ENCODE measurements at regions not wholly inside any gene's neighbourhood (a gene's known extent, or its start where the extent isn't known, plus 50 kb on each side); places are given as distances from the start of the nearest gene placed in this dataset.

DNA sequence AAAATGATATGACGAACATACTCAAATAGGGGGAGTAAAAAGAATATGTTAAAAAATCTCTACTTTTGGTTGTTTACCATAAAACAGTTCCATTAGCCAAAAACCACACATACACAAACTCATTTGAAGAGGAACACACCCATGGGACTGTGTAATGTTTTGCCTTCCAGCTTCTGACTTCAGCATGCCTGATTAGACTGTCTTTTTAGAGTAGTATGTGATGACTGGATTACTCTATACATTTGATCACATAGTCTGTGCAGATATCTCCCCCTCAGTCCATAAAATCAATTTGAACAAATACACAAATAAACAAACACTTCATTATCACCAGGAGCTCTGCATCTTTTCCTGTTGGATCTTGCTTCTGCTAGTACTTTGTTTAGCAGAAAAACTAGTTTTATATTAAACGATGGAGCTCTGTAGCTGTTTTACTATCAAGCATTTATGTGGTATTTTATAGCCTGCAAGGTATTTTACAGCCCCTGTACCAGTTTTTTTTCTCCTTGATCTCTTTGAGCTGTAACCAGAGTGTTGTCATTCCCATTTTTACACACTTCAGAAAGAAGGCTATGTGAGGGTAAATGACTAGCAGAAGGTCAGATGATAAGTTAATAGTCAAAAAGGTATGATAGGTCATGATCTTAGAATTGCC lies 866.5 kb upstream of the MAP3K7 start:
- no peak overlapping the region for H3K14ac ChIP-seq (ENCODE audit: insufficient read length)
- POLR2A ChIA-PET (ENCODE audit: partially characterized antibody): no interaction called here
- CTCF ChIA-PET (ENCODE audit: partially characterized antibody): interaction anchor here (0.5 kb wide), 1 partner anchor 321 kb away, joined by 4 read pairs; no protein-coding TSS in a partner anchor
- no peak overlapping the region for H2BK12ac ChIP-seq (ENCODE audit: low read depth, low read length)
- H3K4ac ChIP-seq (replicated peaks; ENCODE audit: insufficient read length, low read depth, low read length): no peak overlapping the region
- H2BK5ac ChIP-seq (ENCODE audit: low read depth, low read length): no peak overlapping the region
- no peak overlapping the region for H4K5ac ChIP-seq (ENCODE audit: insufficient read length, low read depth, low read length)
- H3K23ac ChIP-seq (ENCODE audit: insufficient read length): no peak overlapping the region
- no peak overlapping the region for H2BK120ac ChIP-seq (replicated peaks; ENCODE audit: low read depth, low read length)
- H3K23me2 ChIP-seq (ENCODE audit: low read depth, low read length): no peaks in the 10 kb centered on the region
- DNase-seq (ENCODE audit: low read depth in 1 of 2, low spot score in 2 of 2): no peak
- H2BK20ac ChIP-seq (ENCODE audit: low read length): no peak overlapping the region
- no peak overlapping the region for H4K91ac ChIP-seq (replicated peaks; ENCODE audit: insufficient read length, low read length)
- no peaks in the 10 kb centered on the region for H3K79me2 ChIP-seq (ENCODE audit: control insufficient read depth in 1 of 2, insufficient read depth in 2 of 2, low read length in 2 of 2)
- no peak for TF ChIP-seq EGR1 (IDR thresholded peaks at IDR 0.05; ENCODE audit: borderline replicate concordance, low read depth, low read length)
- TF ChIP-seq CTCF (IDR thresholded peaks at IDR 0.05; ENCODE audit: control extremely low read depth in 1 of 3, insufficient read depth in 1 of 3, low read depth in 1 of 3, low read length in 3 of 3): no peak
- no peak for TF ChIP-seq SP2 (IDR thresholded peaks at IDR 0.05; ENCODE audit: low read length)
- no peak for TF ChIP-seq MAFK (IDR thresholded peaks at IDR 0.05; ENCODE audit: low read depth, low read length)
- no peak for TF ChIP-seq ATF2 (IDR thresholded peaks at IDR 0.05; ENCODE audit: low read length)
- no peak for TF ChIP-seq HDAC2 (IDR thresholded peaks at IDR 0.05; ENCODE audit: borderline replicate concordance in 1 of 2, low read depth in 2 of 2, low read length in 2 of 2)
- TF ChIP-seq RFX5 (IDR thresholded peaks at IDR 0.05; ENCODE audit: borderline replicate concordance, low read depth, low read length): no peak
- no peaks in the 10 kb centered on the region for H3K27me3 ChIP-seq (replicated peaks in 1 of 4; ENCODE audit: control insufficient read depth in 3 of 4, extremely low read depth in 1 of 4, insufficient read depth in 3 of 4, low read length in 3 of 4)
- no peak overlapping the region for H2AFZ ChIP-seq (ENCODE audit: low read length)
- no peak overlapping the region for H4K8ac ChIP-seq (ENCODE audit: extremely low read depth, insufficient read depth, low read length)
- no peak overlapping the region for H3K9ac ChIP-seq (replicated peaks in 1 of 4; ENCODE audit: extremely low read depth in 1 of 4, low read depth in 3 of 4, low read length in 3 of 4)
- no peak overlapping the region for H3K18ac ChIP-seq (ENCODE audit: extremely low read depth, low read length)
- no peak overlapping the region for H3K4me3 ChIP-seq (ENCODE audit: extremely low read depth in 1 of 4, insufficient read depth in 2 of 4, low read depth in 3 of 4, low read length in 4 of 4)
- H2BK15ac ChIP-seq (ENCODE audit: low read length): no peak overlapping the region
- H3K27ac ChIP-seq (ENCODE audit: low read depth, low read length): no peak overlapping the region
- H4K20me1 ChIP-seq (replicated peaks in 1 of 2; ENCODE audit: control insufficient read depth in 1 of 2, insufficient read depth in 2 of 2, low read length in 2 of 2): no peaks in the 10 kb centered on the region
- no peak overlapping the region for H3K4me2 ChIP-seq (ENCODE audit: insufficient read depth in 1 of 2, low read depth in 2 of 2, low read length in 2 of 2)
- H3K79me1 ChIP-seq (ENCODE audit: low read depth, low read length): no peaks in the 10 kb centered on the region
- WGBS, 2 experiments (ENCODE audit: extremely low coverage in 1 of 2, insufficient coverage in 1 of 2, insufficient read length in 1 of 2, insufficient replicate concordance in 2 of 2, low coverage in 1 of 2, low lambda C conversion rate in 2 of 2, missing lambda C conversion rate in 1 of 2): 89% methylated on average over 2 of the region's 2 CpGs; no CpG with 5 or more reads in 1 of the 2 experiments
- H3K4me1 ChIP-seq (replicated peaks in 1 of 4; ENCODE audit: control insufficient read depth in 3 of 4, insufficient read depth in 4 of 4, low read length in 3 of 4): no peaks in the 10 kb centered on the region
- H3K36me3 ChIP-seq (ENCODE audit: control insufficient read depth in 2 of 4, insufficient read depth in 4 of 4, low read length in 3 of 4): no peaks in the 10 kb centered on the region
- no peak overlapping the region for H3K56ac ChIP-seq (replicated peaks; ENCODE audit: insufficient read length, low read depth, low read length)
- FAIRE-seq: no peak
- H2AK5ac ChIP-seq (ENCODE audit: low read depth, low read length): no peak overlapping the region
- no peaks in the 10 kb centered on the region for H3K9me3 ChIP-seq (ENCODE audit: insufficient read depth in 2 of 2, low read depth in 1 of 2, low read length in 1 of 2)

Data from H1 (cell line).